ENCODE measurements at regions not wholly inside any gene's neighbourhood (a gene's known extent, or its start where the extent isn't known, plus 50 kb on each side); places are given as distances from the start of the nearest gene placed in this dataset.

DNA sequence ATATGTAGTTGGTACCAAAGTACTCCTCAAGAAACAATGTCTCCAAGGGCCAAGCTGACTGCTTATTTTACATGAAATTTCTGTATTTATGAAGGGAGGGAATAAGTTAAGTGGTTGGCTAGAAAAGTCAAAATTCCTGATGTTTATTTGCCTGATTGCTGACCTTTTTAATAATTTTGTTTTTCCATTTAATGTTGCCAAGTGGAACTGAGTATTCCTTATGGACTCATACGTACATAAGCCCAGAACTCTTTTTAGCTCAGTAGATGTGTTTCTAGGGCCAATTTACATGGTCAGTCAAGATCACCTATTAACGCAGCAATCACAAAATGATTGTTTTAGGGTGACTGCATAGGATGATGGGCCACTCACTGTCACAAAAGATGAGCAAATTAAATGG, 78.3 kb upstream of the FZD8 start:
- TF ChIP-seq, protein P1, sequence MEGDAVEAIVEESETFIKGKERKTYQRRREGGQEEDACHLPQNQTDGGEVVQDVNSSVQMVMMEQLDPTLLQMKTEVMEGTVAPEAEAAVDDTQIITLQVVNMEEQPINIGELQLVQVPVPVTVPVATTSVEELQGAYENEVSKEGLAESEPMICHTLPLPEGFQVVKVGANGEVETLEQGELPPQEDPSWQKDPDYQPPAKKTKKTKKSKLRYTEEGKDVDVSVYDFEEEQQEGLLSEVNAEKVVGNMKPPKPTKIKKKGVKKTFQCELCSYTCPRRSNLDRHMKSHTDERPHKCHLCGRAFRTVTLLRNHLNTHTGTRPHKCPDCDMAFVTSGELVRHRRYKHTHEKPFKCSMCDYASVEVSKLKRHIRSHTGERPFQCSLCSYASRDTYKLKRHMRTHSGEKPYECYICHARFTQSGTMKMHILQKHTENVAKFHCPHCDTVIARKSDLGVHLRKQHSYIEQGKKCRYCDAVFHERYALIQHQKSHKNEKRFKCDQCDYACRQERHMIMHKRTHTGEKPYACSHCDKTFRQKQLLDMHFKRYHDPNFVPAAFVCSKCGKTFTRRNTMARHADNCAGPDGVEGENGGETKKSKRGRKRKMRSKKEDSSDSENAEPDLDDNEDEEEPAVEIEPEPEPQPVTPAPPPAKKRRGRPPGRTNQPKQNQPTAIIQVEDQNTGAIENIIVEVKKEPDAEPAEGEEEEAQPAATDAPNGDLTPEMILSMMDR (IDR thresholded peaks at IDR 0.05; ENCODE audit: low read depth, low read length) = no peak
- TF ChIP-seq EZH2phosphoT487 (IDR thresholded peaks at IDR 0.05; ENCODE audit: low read depth) = no peak

All from OCI-LY3 (cell line).